Breast epithelium (tissue), 3 donors: ENCODE measurements at regions not wholly inside any gene's neighbourhood (a gene's known extent, or its start where the extent isn't known, plus 50 kb on each side); places are given as distances from the start of the nearest gene placed in this dataset.

Experiments
- POLR2A ChIP-seq: fragments of 450-650 bp; IDR thresholded peaks from one replicate; pipeline ENCODE4 v1.6.1; 2016; ENCODE audit warnings: antibody characterized with exemption, mild to moderate bottlenecking, moderate library complexity
- POLR2AphosphoS5 ChIP-seq, 3 donors: sonication (generic); formaldehyde crosslinking; IDR thresholded peaks; one replicate each; pipeline ENCODE4 v1.6.1; 2017; ENCODE audit warnings: antibody characterized with exemption in 3 of 3
- TF ChIP-seq, protein P1 (sequence below), 3 donors: fragments of 450-650 bp; IDR thresholded peaks; one replicate each; pipeline ENCODE4 v1.5.1; 2016 to 2017; ENCODE audit warnings: antibody characterized with exemption in 3 of 3, mild to moderate bottlenecking in 3 of 3, moderate library complexity in 3 of 3

DNA sequence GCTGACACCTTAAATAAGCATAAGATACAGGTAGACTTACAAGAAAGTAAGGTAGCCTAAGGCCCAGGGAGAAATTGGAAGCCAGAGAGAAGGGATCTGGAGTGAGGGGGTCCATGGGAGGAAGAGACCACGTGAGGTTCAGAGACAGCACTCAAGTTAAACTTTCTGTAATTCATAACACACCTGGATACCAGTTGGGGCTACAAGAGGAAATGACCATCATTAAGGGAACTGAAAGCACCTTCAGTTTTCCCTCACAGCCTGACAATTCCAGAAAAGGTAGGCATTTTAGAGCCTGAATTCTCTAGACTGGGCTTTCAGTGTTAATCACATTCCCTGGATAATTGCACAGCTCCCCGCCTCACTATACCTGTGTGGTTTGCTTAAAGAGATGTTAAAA is 355.5 kb downstream of the FBXW7 start:
- TF ChIP-seq, protein P1, sequence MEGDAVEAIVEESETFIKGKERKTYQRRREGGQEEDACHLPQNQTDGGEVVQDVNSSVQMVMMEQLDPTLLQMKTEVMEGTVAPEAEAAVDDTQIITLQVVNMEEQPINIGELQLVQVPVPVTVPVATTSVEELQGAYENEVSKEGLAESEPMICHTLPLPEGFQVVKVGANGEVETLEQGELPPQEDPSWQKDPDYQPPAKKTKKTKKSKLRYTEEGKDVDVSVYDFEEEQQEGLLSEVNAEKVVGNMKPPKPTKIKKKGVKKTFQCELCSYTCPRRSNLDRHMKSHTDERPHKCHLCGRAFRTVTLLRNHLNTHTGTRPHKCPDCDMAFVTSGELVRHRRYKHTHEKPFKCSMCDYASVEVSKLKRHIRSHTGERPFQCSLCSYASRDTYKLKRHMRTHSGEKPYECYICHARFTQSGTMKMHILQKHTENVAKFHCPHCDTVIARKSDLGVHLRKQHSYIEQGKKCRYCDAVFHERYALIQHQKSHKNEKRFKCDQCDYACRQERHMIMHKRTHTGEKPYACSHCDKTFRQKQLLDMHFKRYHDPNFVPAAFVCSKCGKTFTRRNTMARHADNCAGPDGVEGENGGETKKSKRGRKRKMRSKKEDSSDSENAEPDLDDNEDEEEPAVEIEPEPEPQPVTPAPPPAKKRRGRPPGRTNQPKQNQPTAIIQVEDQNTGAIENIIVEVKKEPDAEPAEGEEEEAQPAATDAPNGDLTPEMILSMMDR (IDR thresholded peaks at IDR 0.05): no peak
- no peak for TF ChIP-seq POLR2A
- no peak for TF ChIP-seq POLR2AphosphoS5 (IDR thresholded peaks at IDR 0.05)
